ENCODE measurements at regions not wholly inside any gene's neighbourhood (a gene's known extent, or its start where the extent isn't known, plus 50 kb on each side); places are given as distances from the start of the nearest gene placed in this dataset.

- no peaks in the 10 kb centered on the region for H3K9me3 Mint-ChIP-seq
- no peaks in the 10 kb centered on the region for H3K4me1 Mint-ChIP-seq (ENCODE audit: low read depth)
- H3K4me1 ChIP-seq (ENCODE audit: insufficient read depth, low read length) = no peaks in the 10 kb centered on the region
- H3K4me3 ChIP-seq (ENCODE audit: low read length) = no peak overlapping the region
- ChIA-PET CTCF (no interaction called here), POLR2A (no interaction called here)
- no peak for DNase-seq
- no peak overlapping the region for H3K27ac ChIP-seq (ENCODE audit: low read depth in 1 of 2, low read length in 2 of 2)
- no peak overlapping the region for H3K27ac Mint-ChIP-seq
- intact Hi-C loops (cut with DNase I, micrococcal nuclease) = no loop called here
- peaks cover 0 to 4% of the 10 kb centered on the region in 2 experiments for H3K27me3 ChIP-seq (ENCODE audit: control insufficient read depth in 1 of 2, insufficient read depth in 2 of 2, low read length in 2 of 2)
- peaks cover 3% of the 10 kb centered on the region for H3K36me3 Mint-ChIP-seq (ENCODE audit: low read depth)
- ATAC-seq (ENCODE audit: poor library complexity) = no peak
- H3K9me3 ChIP-seq (ENCODE audit: control insufficient read depth in 1 of 2, insufficient read depth in 1 of 2, low read length in 2 of 2) = no peaks in the 10 kb centered on the region
- TF ChIP-seq CTCF (IDR thresholded peaks at IDR 0.05) = no peak
- peaks cover 21% of the 10 kb centered on the region for H3K27me3 Mint-ChIP-seq
- no peak overlapping the region for H3K4me3 Mint-ChIP-seq
- no peaks in the 10 kb centered on the region for H3K36me3 ChIP-seq (ENCODE audit: insufficient read depth, low read length)
Observed at GRCh38 chr3:197366301-197367044, 68.1 kb upstream of the DLG1 start.

- H3K4me3 Mint-ChIP-seq = no peak overlapping the region
- DNase-seq = no peak
- H3K36me3 Mint-ChIP-seq (ENCODE audit: low read depth) = peaks cover 3% of the 10 kb centered on the region
- Histone ChIP-seq H3K4me1 (ENCODE audit: insufficient read depth, low read length) (no peaks in the 10 kb centered on the region), H3K27ac (ENCODE audit: low read depth in 1 of 2, low read length in 2 of 2) (no peak overlapping the region), H3K27me3 (ENCODE audit: control insufficient read depth in 1 of 2, insufficient read depth in 2 of 2, low read length in 2 of 2) (peaks cover 0 to 4% of the 10 kb centered on the region in 2 experiments), H3K36me3 (ENCODE audit: insufficient read depth, low read length) (no peaks in the 10 kb centered on the region), H3K4me3 (ENCODE audit: low read length) (no peak overlapping the region), H3K9me3 (ENCODE audit: control insufficient read depth in 1 of 2, insufficient read depth in 1 of 2, low read length in 2 of 2) (peaks cover 0 to 1% of the 10 kb centered on the region in 2 experiments)
- ATAC-seq (ENCODE audit: poor library complexity) = no peak
- peaks cover 21% of the 10 kb centered on the region for H3K27me3 Mint-ChIP-seq
- no peak for TF ChIP-seq CTCF (IDR thresholded peaks at IDR 0.05)
- H3K9me3 Mint-ChIP-seq = peaks cover 3% of the 10 kb centered on the region
- ChIA-PET CTCF (no interaction called here), POLR2A (no interaction called here)
- intact Hi-C loops (cut with DNase I, micrococcal nuclease) = no loop called here
- no peak overlapping the region for H3K27ac Mint-ChIP-seq
- H3K4me1 Mint-ChIP-seq (ENCODE audit: low read depth) = no peaks in the 10 kb centered on the region
Observed at GRCh38 chr3:197365586-197365985, 67.2 kb upstream of the DLG1 start.

- ATAC-seq (ENCODE audit: poor library complexity) = no peak
- POLR2A ChIA-PET = no interaction called here
- H3K27me3 ChIP-seq (ENCODE audit: control insufficient read depth in 1 of 2, insufficient read depth in 2 of 2, low read length in 2 of 2) = peaks cover 0 to 4% of the 10 kb centered on the region in 2 experiments
- no peak overlapping the region for H3K4me3 ChIP-seq (ENCODE audit: low read length)
- no peaks in the 10 kb centered on the region for H3K4me1 Mint-ChIP-seq (ENCODE audit: low read depth)
- no peak for DNase-seq
- H3K27ac Mint-ChIP-seq = no peak overlapping the region
- peaks cover 21% of the 10 kb centered on the region for H3K27me3 Mint-ChIP-seq
- CTCF ChIA-PET = no interaction called here
- H3K36me3 Mint-ChIP-seq (ENCODE audit: low read depth) = peaks cover 3% of the 10 kb centered on the region
- TF ChIP-seq CTCF (IDR thresholded peaks at IDR 0.05) = no peak
- H3K4me1 ChIP-seq (ENCODE audit: insufficient read depth, low read length) = no peaks in the 10 kb centered on the region
- H3K27ac ChIP-seq (ENCODE audit: low read depth in 1 of 2, low read length in 2 of 2) = no peak overlapping the region
- H3K36me3 ChIP-seq (ENCODE audit: insufficient read depth, low read length) = no peaks in the 10 kb centered on the region
- no peak overlapping the region for H3K4me3 Mint-ChIP-seq
- H3K9me3 Mint-ChIP-seq = peaks cover 6% of the 10 kb centered on the region
- peaks cover 3 to 8% of the 10 kb centered on the region in 2 experiments for H3K9me3 ChIP-seq (ENCODE audit: control insufficient read depth in 1 of 2, insufficient read depth in 1 of 2, low read length in 2 of 2)
- intact Hi-C loops (cut with DNase I, micrococcal nuclease) = no loop called here
Observed at GRCh38 chr3:197364410-197365071, 66.1 kb upstream of the DLG1 start.
